Ovary (tissue), 3 donors: ENCODE measurements at regions not wholly inside any gene's neighbourhood (a gene's known extent, or its start where the extent isn't known, plus 50 kb on each side); places are given as distances from the start of the nearest gene placed in this dataset.

ENCODE experiments used
- POLR2A ChIP-seq: fragments of 450-650 bp; IDR thresholded peaks from one replicate; pipeline ENCODE4 v1.6.1; 2017; ENCODE audit warnings: antibody characterized with exemption, mild to moderate bottlenecking, moderate library complexity
- TF ChIP-seq, protein P1 (sequence below), 3 donors: fragments of 450-650 bp in 2 of 3; fragments of 200-600 bp in 1 of 3; IDR thresholded peaks; one replicate each; pipeline versions ENCODE4 v1.5.1 to v1.8.0; 2016 to 2022; ENCODE audit warnings: antibody characterized with exemption in 3 of 3, mild to moderate bottlenecking in 1 of 3
- donor health status: DM: no; HTN: no; CAD: no.

- TF ChIP-seq, protein P1, sequence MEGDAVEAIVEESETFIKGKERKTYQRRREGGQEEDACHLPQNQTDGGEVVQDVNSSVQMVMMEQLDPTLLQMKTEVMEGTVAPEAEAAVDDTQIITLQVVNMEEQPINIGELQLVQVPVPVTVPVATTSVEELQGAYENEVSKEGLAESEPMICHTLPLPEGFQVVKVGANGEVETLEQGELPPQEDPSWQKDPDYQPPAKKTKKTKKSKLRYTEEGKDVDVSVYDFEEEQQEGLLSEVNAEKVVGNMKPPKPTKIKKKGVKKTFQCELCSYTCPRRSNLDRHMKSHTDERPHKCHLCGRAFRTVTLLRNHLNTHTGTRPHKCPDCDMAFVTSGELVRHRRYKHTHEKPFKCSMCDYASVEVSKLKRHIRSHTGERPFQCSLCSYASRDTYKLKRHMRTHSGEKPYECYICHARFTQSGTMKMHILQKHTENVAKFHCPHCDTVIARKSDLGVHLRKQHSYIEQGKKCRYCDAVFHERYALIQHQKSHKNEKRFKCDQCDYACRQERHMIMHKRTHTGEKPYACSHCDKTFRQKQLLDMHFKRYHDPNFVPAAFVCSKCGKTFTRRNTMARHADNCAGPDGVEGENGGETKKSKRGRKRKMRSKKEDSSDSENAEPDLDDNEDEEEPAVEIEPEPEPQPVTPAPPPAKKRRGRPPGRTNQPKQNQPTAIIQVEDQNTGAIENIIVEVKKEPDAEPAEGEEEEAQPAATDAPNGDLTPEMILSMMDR (IDR thresholded peaks at IDR 0.05): no peak
- no peak for TF ChIP-seq POLR2A
These were observed 61.3 kb upstream of the HSPA9 start for GRCh38 chr5:138636398-138636944.
